Left lung (tissue), 4 donors: ENCODE measurements at regions not wholly inside any gene's neighbourhood (a gene's known extent, or its start where the extent isn't known, plus 50 kb on each side); places are given as distances from the start of the nearest gene placed in this dataset.

Source experiments
- ATAC-seq: fragments of 200-7000 bp; cut with Tn5 transposase; one replicate; pipeline ENCODE4 v1.9.1; 2020; ENCODE audit warnings: moderate library complexity
- DNase-seq, 4 donors: peaks; one replicate each; pipeline ENCODE4 v3.0.0-alpha.2; 2013 to 2020
- H3K27ac ChIP-seq, 2 donors: fragments of 200-600 bp; sonication (generic) in 1 of 2; one replicate each; pipeline versions ENCODE4 v1.5.0 to v1.8.0; 2020 to 2021
- H3K27me3 ChIP-seq, 2 donors: fragments of 200-600 bp; sonication (generic) in 1 of 2; one replicate each; pipeline versions ENCODE4 v1.5.0 to v1.8.0; 2020 to 2021
- H3K36me3 ChIP-seq, 2 donors: fragments of 200-600 bp; sonication (generic) in 1 of 2; one replicate each; pipeline versions ENCODE4 v1.5.0 to v1.8.0; 2020 to 2021
- H3K4me1 ChIP-seq, 2 donors: fragments of 200-600 bp; one replicate each; pipeline ENCODE4 v1.8.0; 2021
- H3K4me3 ChIP-seq, 2 donors: fragments of 200-600 bp; sonication (generic) in 1 of 2; one replicate each; pipeline versions ENCODE4 v1.5.0 to v1.8.0; 2020 to 2021; ENCODE audit warnings: mild to moderate bottlenecking in 1 of 2
- H3K9me3 ChIP-seq, 2 donors: fragments of 200-600 bp; sonication (generic) in 1 of 2; one replicate each; pipeline versions ENCODE4 v1.5.0 to v1.8.0; 2020 to 2021
- CTCF ChIP-seq, 2 donors: fragments of 200-600 bp; sonication (generic) in 1 of 2; IDR thresholded peaks; one replicate each; pipeline versions ENCODE4 v1.5.0 to v1.8.0; 2021; ENCODE audit warnings: antibody characterized with exemption in 2 of 2
- intact Hi-C, 2 donors: fragments of 100-400 bp; cut with DNase I; formaldehyde crosslinking; loops; one replicate each; pipeline versions ENCODE4 v1.11.2 to v1.14.2; 2022
- donor health status: DM: no; HTN: yes; CAD: no.
- donor health status: DM: no; HTN: no; CAD: no.

- no peaks in the 10 kb centered on the region for H3K4me1 ChIP-seq
- no peaks in the 10 kb centered on the region for H3K9me3 ChIP-seq
- intact Hi-C loops = no loop called here
- no peaks in the 10 kb centered on the region for H3K36me3 ChIP-seq
- H3K27ac ChIP-seq = no peak overlapping the region
- DNase-seq (no peak), ATAC-seq (no peak)
- peaks cover 0 to 49% of the 10 kb centered on the region in 2 donors for H3K27me3 ChIP-seq
- no peak overlapping the region for H3K4me3 ChIP-seq
- no peak for TF ChIP-seq CTCF (IDR thresholded peaks at IDR 0.05)
Observed at GRCh38 chr15:77733579-77734300, 101.0 kb upstream of the LINGO1 start.

- H3K4me1 ChIP-seq = no peaks in the 10 kb centered on the region
- DNase-seq (no peak), ATAC-seq (no peak)
- no peak for TF ChIP-seq CTCF (IDR thresholded peaks at IDR 0.05)
- no peak overlapping the region for H3K27ac ChIP-seq
- H3K4me3 ChIP-seq = no peak overlapping the region
- peaks cover 0 to 57% of the 10 kb centered on the region in 2 donors for H3K27me3 ChIP-seq
- intact Hi-C loops = no loop called here
- no peaks in the 10 kb centered on the region for H3K36me3 ChIP-seq
- no peaks in the 10 kb centered on the region for H3K9me3 ChIP-seq
Observed at GRCh38 chr15:77732514-77733335, 100.0 kb upstream of the LINGO1 start.

DNA sequence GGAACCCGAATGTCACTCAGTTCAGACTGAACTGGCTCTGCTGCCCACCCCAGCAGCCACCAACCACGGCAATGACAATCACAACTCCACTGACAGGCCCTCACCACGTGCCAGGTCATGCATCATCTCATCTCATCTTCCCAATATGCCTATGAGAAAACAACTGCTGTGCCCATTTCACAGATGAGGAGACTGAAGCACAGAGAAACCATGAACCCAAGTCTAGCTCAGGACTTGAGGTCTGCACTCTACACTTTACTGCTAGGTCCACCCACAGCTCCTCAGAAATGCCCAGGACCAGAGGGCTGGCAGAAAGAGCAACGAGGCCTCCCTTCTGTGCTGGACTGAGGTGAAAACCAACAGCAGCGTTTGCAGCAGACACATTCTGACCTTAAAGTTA, 99.2 kb upstream of the LINGO1 start:
- H3K9me3 ChIP-seq = no peaks in the 10 kb centered on the region
- no peak for ATAC-seq
- intact Hi-C loops = no loop called here
- peaks cover 0 to 58% of the 10 kb centered on the region in 2 donors for H3K27me3 ChIP-seq
- H3K27ac ChIP-seq = no peak overlapping the region
- no peak for DNase-seq
- no peak overlapping the region for H3K4me3 ChIP-seq
- no peaks in the 10 kb centered on the region for H3K4me1 ChIP-seq
- TF ChIP-seq CTCF (IDR thresholded peaks at IDR 0.05) = no peak
- no peaks in the 10 kb centered on the region for H3K36me3 ChIP-seq

GRCh38 chr15:77731067-77731466, 98.4 kb upstream of the LINGO1 start:
- ATAC-seq = no peak
- H3K9me3 ChIP-seq = no peaks in the 10 kb centered on the region
- no peaks in the 10 kb centered on the region for H3K36me3 ChIP-seq
- no peak overlapping the region for H3K27ac ChIP-seq
- intact Hi-C loops = no loop called here
- H3K27me3 ChIP-seq = peaks cover 0 to 52% of the 10 kb centered on the region in 2 donors
- DNase-seq = no peak
- H3K4me1 ChIP-seq = no peaks in the 10 kb centered on the region
- TF ChIP-seq CTCF (IDR thresholded peaks at IDR 0.05) = no peak
- H3K4me3 ChIP-seq = no peak overlapping the region

- intact Hi-C loops = no loop called here
- H3K27ac ChIP-seq = no peak overlapping the region
- no peak for TF ChIP-seq CTCF (IDR thresholded peaks at IDR 0.05)
- H3K4me3 ChIP-seq = no peak overlapping the region
- no peaks in the 10 kb centered on the region for H3K4me1 ChIP-seq
- H3K36me3 ChIP-seq = no peaks in the 10 kb centered on the region
- H3K9me3 ChIP-seq = no peaks in the 10 kb centered on the region
- DNase-seq (peak in 1 of 4 donors; percentile 47), ATAC-seq (no peak)
- H3K27me3 ChIP-seq = peaks cover 0 to 65% of the 10 kb centered on the region in 2 donors
Observed at GRCh38 chr15:77727635-77728304, 95.1 kb upstream of the LINGO1 start.
